Endothelial cell of umbilical vein (primary cell): ENCODE measurements at regions not wholly inside any gene's neighbourhood (a gene's known extent, or its start where the extent isn't known, plus 50 kb on each side); places are given as distances from the start of the nearest gene placed in this dataset.
"Not testable (repeated sequence)": the region's sequence is repeated elsewhere in the genome, so short reads cannot be mapped to it uniquely, and the experiment has no call there.

ENCODE experiments used
- CTCF ChIP-seq, 2 donors: IDR thresholded peaks; 1 replicate in 1 of 2; 2 replicates in 1 of 2; pipeline ENCODE4 v1.5.1; 2011; ENCODE audit warnings: low read length in 2 of 2, mild to moderate bottlenecking in 2 of 2, moderate library complexity in 2 of 2, control low read depth in 1 of 2, inconsistent platforms in 1 of 2, low read depth in 1 of 2; ENCODE audit not compliant: insufficient read depth in 1 of 2; ENCODE audit errors: extremely low read depth in 1 of 2
- EZH2 ChIP-seq: IDR thresholded peaks from 2 replicates; pipeline ENCODE4 v1.6.1; 2012; ENCODE audit warnings: borderline replicate concordance, low read depth, mild to moderate bottlenecking, moderate library complexity, low read length, inconsistent platforms; ENCODE audit not compliant: severe bottlenecking
- FOS ChIP-seq: IDR thresholded peaks from 2 replicates; pipeline ENCODE4 v1.6.1; 2011; ENCODE audit warnings: mild to moderate bottlenecking, low read length, moderate library complexity, borderline replicate concordance; ENCODE audit not compliant: insufficient read depth
- POLR2A ChIP-seq: IDR thresholded peaks from 2 replicates; pipeline ENCODE4 v1.6.1; 2012; ENCODE audit warnings: low read depth, mild to moderate bottlenecking, control low read depth, low read length
- POLR2AphosphoS5 ChIP-seq: IDR thresholded peaks from 2 replicates; pipeline ENCODE4 v1.6.1; 2012; ENCODE audit warnings: low read depth, mild to moderate bottlenecking, control low read depth, low read length, moderate library complexity; ENCODE audit not compliant: insufficient read depth

- TF ChIP-seq POLR2AphosphoS5; POLR2A; CTCF (IDR thresholded peaks at IDR 0.05; ENCODE audit: extremely low read depth in 1 of 2, insufficient read depth in 1 of 2, low read depth in 1 of 2, low read length in 2 of 2); FOS; EZH2: not testable (repeated sequence)
These were observed 101.2 kb upstream of the FOXD4L5 start for GRCh38 chr9:65386191-65386590.
